ENCODE measurements at regions not wholly inside any gene's neighbourhood (a gene's known extent, or its start where the extent isn't known, plus 50 kb on each side); places are given as distances from the start of the nearest gene placed in this dataset.

GRCh38 chr13:34249546-34250039, 431.6 kb downstream of the RFC3 start:
- Histone ChIP-seq H4K91ac (ENCODE audit: insufficient read length, low read depth, low read length) (no peak overlapping the region), H2BK20ac (ENCODE audit: low read depth, low read length, poor library complexity, severe bottlenecking) (no peak overlapping the region), H2BK5ac (ENCODE audit: insufficient read length, low read length) (no peak overlapping the region), H3K14ac (ENCODE audit: insufficient read depth, low read length) (no peak overlapping the region), H2AFZ (ENCODE audit: low read length) (no peak overlapping the region), H3K27ac (ENCODE audit: insufficient read length, low read depth, low read length) (no peak overlapping the region), H4K5ac (ENCODE audit: insufficient read length, low read depth, low read length) (no peak overlapping the region), H3K79me2 (ENCODE audit: insufficient read depth, low read length) (no peaks in the 10 kb centered on the region), H3K27me3 (ENCODE audit: insufficient read depth, low read length) (no peaks in the 10 kb centered on the region), H3K18ac (ENCODE audit: insufficient read length, low read depth, low read length) (no peak overlapping the region), H3K23me2 (ENCODE audit: insufficient read length, low read depth, low read length, poor library complexity, severe bottlenecking) (no peaks in the 10 kb centered on the region), H2AK5ac (ENCODE audit: insufficient read length, low read length) (no peak overlapping the region), H3K4me2 (ENCODE audit: insufficient read depth, insufficient read length, low read length) (no peak overlapping the region), H3K23ac (ENCODE audit: insufficient read length, low read depth, low read length) (no peak overlapping the region), H4K8ac (replicated peaks; ENCODE audit: insufficient read length, low read depth, low read length) (no peak overlapping the region), H3K79me1 (ENCODE audit: insufficient read depth, low read depth, low read length, poor library complexity, severe bottlenecking) (no peaks in the 10 kb centered on the region), H3K9ac (ENCODE audit: extremely low read depth, insufficient read length, low read length) (no peak overlapping the region), H3T11ph (ENCODE audit: low read length) (no peak overlapping the region), H2BK120ac (ENCODE audit: low read depth, low read length, poor library complexity, severe bottlenecking) (no peak overlapping the region), H2BK15ac (ENCODE audit: low read depth, low read length) (no peak overlapping the region), H3K56ac (ENCODE audit: insufficient read length, low read depth, low read length) (no peak overlapping the region), H3K4me1 (ENCODE audit: insufficient read depth, low read length) (no peaks in the 10 kb centered on the region), H2BK12ac (ENCODE audit: insufficient read length, low read depth, low read length) (no peak overlapping the region), H4K20me1 (ENCODE audit: control insufficient read depth, insufficient read depth, insufficient read length) (no peaks in the 10 kb centered on the region), H3K9me3 (ENCODE audit: control insufficient read depth, low read depth, low read length) (no peaks in the 10 kb centered on the region), H3K4ac (ENCODE audit: low read depth, low read length) (no peak overlapping the region)
- no peaks in the 10 kb centered on the region for H3K4me1 Mint-ChIP-seq
- peaks cover 2 to 3% of the 10 kb centered on the region in 2 experiments; a peak in 3 of 5 replicates for H3K9me3 Mint-ChIP-seq
- no peak for DNase-seq
- no peaks in the 10 kb centered on the region for H3K27me3 Mint-ChIP-seq (ENCODE audit: low read depth)
- TF ChIP-seq CTCF (conservative IDR thresholded peaks at IDR 0.05) = no peak
- peaks cover 0 to 4% (median 3%) of the 10 kb centered on the region in 3 experiments; a peak in 1 of 7 replicates for H3K36me3 Mint-ChIP-seq (ENCODE audit: insufficient read depth in 1 of 3, low read depth in 3 of 3)
- no peak overlapping the region for H3K27ac Mint-ChIP-seq
- H3K4me3 Mint-ChIP-seq = no peak overlapping the region
- WGBS (ENCODE audit: extremely low coverage, insufficient read length, low lambda C conversion rate) = no CpG with 5 or more reads among the region's 3 CpGs

Measured in H9 (cell line).